ENCODE measurements at regions not wholly inside any gene's neighbourhood (a gene's known extent, or its start where the extent isn't known, plus 50 kb on each side); places are given as distances from the start of the nearest gene placed in this dataset.

- no peak for DNase-seq
These were observed 95.9 kb upstream of the PMEPA1 start for GRCh38 chr20:57805747-57806146.

DNA sequence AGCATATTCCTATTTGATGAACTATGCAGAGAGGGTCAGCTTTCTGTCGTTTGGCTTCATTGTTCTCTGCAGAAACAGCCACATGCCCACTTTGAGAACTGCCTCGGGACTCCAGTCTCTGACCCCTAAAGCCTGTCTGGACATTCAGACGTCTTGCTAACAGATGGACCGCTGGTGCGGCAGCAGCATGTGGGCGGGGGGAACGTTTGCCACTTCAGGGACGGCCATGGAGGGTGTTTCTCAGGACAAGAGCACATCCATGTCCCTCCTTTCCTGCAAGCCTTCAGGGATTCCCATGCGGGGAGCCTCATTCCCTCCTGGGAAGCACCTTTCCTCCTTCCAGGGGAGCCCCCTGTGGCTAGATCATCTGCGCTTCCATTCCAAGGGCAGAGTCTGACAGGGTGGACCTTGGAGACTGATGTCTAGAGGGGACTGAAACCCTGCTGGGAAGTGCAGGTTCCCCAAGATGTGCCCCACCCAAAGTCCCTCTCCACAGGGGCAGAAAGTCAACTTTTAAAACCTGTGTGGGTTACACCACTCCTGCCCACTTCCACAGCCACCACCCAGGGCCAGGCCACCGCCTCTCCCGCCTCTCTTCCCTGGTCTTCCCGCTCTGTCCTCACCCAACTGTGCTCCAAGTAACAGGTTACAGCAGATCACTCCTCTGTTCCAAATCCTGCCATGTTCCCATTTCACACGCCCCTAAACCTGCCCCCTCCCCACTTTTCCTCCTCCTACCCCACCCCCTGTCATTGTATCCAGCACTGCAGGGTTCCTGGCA, 94.8 kb upstream of the PMEPA1 start:
- no peak for DNase-seq

- no peak for DNase-seq
These were observed 93.7 kb upstream of the PMEPA1 start for GRCh38 chr20:57803508-57804005.

- DNase-seq = no peak
These were observed 93.1 kb upstream of the PMEPA1 start for GRCh38 chr20:57802765-57803507.

GRCh38 chr20:57801581-57801980, 91.8 kb upstream of the PMEPA1 start:
- DNase-seq = no peak

- no peak for DNase-seq
These were observed 91.1 kb upstream of the PMEPA1 start for GRCh38 chr20:57800791-57801430.

DNA sequence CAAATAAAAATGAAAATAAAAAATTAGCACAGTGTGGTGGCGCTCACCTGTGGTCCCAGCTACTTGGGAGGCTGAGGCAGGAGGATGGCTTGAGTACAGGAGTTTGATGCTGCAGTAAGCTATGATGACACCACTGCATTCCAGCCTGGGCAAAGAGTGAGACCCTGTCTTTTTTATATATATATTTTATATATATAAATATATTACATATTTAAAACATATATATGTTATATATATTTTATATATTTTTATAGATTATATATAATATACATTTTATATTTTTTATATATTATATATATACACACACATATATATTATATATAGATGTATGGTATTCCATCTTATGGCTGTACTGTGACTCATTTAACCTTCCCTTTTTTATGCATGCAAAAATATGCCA, 87.6 kb upstream of the PMEPA1 start:
- no peak for DNase-seq

DNA sequence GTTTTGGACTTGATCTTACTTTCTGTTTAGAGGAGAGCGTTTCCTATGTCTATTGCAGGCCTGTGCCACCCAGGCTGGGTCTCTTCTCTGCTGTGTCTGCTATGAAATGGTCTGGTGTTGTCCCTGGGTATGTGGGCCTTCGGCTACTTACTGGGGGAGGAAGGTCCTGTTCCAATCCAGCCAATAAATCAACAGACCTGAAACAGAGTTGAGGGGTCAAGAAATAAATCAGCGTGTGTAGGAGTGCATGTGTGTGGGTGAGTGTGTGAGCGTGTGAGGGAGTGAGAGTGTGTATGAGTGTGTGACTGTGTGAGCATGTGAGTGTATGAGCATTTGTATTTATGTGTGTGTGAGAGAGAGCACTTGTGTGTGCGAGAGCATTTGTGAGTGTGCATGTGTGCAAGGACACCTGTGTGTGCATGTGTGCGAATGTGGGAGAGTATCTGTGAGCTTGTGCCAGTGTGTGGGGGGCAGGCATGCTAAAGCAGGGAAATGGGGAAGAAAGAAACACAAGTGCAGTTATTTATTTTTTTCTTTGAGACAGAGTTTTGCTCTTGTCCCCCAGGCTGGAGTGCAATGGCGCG, 86.3 kb upstream of the PMEPA1 start:
- DNase-seq = peak; percentile 58

DNA sequence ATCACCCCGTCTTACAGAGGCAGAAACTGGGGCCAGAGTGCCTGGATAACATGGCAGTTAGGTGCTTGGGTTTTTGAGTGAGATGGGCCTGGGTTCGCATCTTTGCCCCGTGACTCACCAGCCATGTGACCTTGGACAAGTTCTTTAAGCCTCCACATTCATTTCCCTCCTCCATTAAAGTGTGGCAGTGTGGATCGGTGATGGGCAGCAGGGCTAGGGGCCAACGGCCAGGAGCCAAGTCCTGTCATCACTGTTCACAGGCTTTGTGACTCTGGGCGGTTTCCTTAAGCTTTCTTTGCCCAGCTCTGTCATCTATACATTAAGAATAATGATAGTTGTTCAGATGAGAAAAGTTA, 85.5 kb upstream of the PMEPA1 start:
- no peak for DNase-seq

- DNase-seq = peak; percentile 58
These were observed 85.0 kb upstream of the PMEPA1 start for GRCh38 chr20:57794600-57795341.

GRCh38 chr20:57794036-57794435, 84.2 kb upstream of the PMEPA1 start:
- DNase-seq = no peak

GRCh38 chr20:57793421-57793820, 83.6 kb upstream of the PMEPA1 start:
- no peak for DNase-seq

GRCh38 chr20:57792386-57793080, 82.7 kb upstream of the PMEPA1 start:
- no peak for DNase-seq

GRCh38 chr20:57791966-57792365, 82.2 kb upstream of the PMEPA1 start:
- no peak for DNase-seq

- no peak for DNase-seq
These were observed 81.6 kb upstream of the PMEPA1 start for GRCh38 chr20:57791178-57791962.

- no peak for DNase-seq
These were observed 80.4 kb upstream of the PMEPA1 start for GRCh38 chr20:57790176-57790575.

GRCh38 chr20:57788936-57789613, 79.3 kb upstream of the PMEPA1 start:
- no peak for DNase-seq

- DNase-seq = no peak
These were observed 78.4 kb upstream of the PMEPA1 start for GRCh38 chr20:57787990-57788781.

Data from renal pelvis (tissue), 1 donor.